ENCODE measurements at regions not wholly inside any gene's neighbourhood (a gene's known extent, or its start where the extent isn't known, plus 50 kb on each side); places are given as distances from the start of the nearest gene placed in this dataset.

- ChIA-PET POLR2A (no interaction called here), CTCF (no interaction called here)
- DNase-seq (ENCODE audit: extremely low spot score), result no peak
- no peak for TF ChIP-seq CTCF (IDR thresholded peaks at IDR 0.05; ENCODE audit: control extremely low read depth, extremely low read depth, low read depth, missing control alignments)
Observed at GRCh38 chr20:61025536-61025935, 226.5 kb upstream of the CDH4 start.

- DNase-seq (ENCODE audit: extremely low spot score), result no peak
- ChIA-PET CTCF (no interaction called here), POLR2A (no interaction called here)
- TF ChIP-seq CTCF (IDR thresholded peaks at IDR 0.05; ENCODE audit: control extremely low read depth, extremely low read depth, low read depth, missing control alignments), result no peak
Observed at GRCh38 chr20:61026173-61026572, 225.9 kb upstream of the CDH4 start.

- TF ChIP-seq CTCF (IDR thresholded peaks at IDR 0.05; ENCODE audit: control extremely low read depth, extremely low read depth, low read depth, missing control alignments), result no peak
- DNase-seq (ENCODE audit: extremely low spot score), result no peak
- ChIA-PET CTCF (no interaction called here), POLR2A (no interaction called here)
Observed at GRCh38 chr20:61026731-61027130, 225.3 kb upstream of the CDH4 start.

- ChIA-PET POLR2A (no interaction called here), CTCF (no interaction called here)
- TF ChIP-seq CTCF (IDR thresholded peaks at IDR 0.05; ENCODE audit: control extremely low read depth, extremely low read depth, low read depth, missing control alignments), result no peak
Observed at GRCh38 chr20:61027218-61027617, 224.8 kb upstream of the CDH4 start.

GRCh38 chr20:61030130-61030529 is 221.9 kb upstream of the CDH4 start:
- POLR2A ChIA-PET, result no interaction called here
- CTCF ChIA-PET, result no interaction called here
- no peak for DNase-seq (ENCODE audit: extremely low spot score)
- no peak for TF ChIP-seq CTCF (IDR thresholded peaks at IDR 0.05; ENCODE audit: control extremely low read depth, extremely low read depth, low read depth, missing control alignments)

More at GRCh38 chr20:61027218-61027617, 224.8 kb upstream of the CDH4 start:
- no peak for DNase-seq (ENCODE audit: extremely low spot score)

- ChIA-PET POLR2A (no interaction called here), CTCF (no interaction called here)
- TF ChIP-seq CTCF (IDR thresholded peaks at IDR 0.05; ENCODE audit: control extremely low read depth, extremely low read depth, low read depth, missing control alignments), result no peak
- DNase-seq (ENCODE audit: extremely low spot score), result no peak
Observed at GRCh38 chr20:61031101-61031830, 220.8 kb upstream of the CDH4 start.
